ENCODE measurements at regions not wholly inside any gene's neighbourhood (a gene's known extent, or its start where the extent isn't known, plus 50 kb on each side); places are given as distances from the start of the nearest gene placed in this dataset.
"Not testable (repeated sequence)": the region's sequence is repeated elsewhere in the genome, so short reads cannot be mapped to it uniquely, and the experiment has no call there.

DNA sequence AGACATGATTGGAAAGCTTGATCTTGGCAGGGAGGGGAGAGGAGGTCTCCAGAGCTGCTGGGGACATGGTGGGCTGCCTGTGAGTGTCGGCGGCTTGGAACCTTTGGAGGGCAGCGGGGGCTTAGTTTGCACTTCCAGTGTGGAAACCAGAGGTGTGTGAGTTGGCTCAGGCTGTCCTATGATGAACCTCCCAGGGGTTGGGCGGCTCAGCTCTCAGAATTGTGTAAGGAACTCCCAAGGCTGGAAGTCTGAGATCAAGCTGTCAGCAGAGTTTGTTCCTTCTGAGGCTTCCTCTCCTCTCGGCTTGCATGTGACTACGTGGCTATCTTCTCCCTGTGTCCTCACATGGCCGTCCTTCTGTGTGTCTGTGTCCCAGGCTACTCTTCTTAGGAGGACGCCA, 87.9 kb upstream of the B3GAT1 start:
- Histone ChIP-seq H3K9ac (no peak overlapping the region), H3K4me1 (no peaks in the 10 kb centered on the region), H3K27me3 (ENCODE audit: control insufficient read depth, insufficient read depth, low read length) (no peaks in the 10 kb centered on the region), H3K79me2 (no peaks in the 10 kb centered on the region), H3K9me3 (ENCODE audit: control insufficient read depth, low read length) (no peaks in the 10 kb centered on the region), H3K4me3 (ENCODE audit: low read depth, low read length) (no peak overlapping the region), H2AFZ (no peak overlapping the region), H3K36me3 (ENCODE audit: control insufficient read depth, insufficient read depth, low read length) (no peaks in the 10 kb centered on the region), H3K27ac (no peak overlapping the region), H3K4me2 (ENCODE audit: low read length) (no peak overlapping the region)
- TF ChIP-seq, protein P1, sequence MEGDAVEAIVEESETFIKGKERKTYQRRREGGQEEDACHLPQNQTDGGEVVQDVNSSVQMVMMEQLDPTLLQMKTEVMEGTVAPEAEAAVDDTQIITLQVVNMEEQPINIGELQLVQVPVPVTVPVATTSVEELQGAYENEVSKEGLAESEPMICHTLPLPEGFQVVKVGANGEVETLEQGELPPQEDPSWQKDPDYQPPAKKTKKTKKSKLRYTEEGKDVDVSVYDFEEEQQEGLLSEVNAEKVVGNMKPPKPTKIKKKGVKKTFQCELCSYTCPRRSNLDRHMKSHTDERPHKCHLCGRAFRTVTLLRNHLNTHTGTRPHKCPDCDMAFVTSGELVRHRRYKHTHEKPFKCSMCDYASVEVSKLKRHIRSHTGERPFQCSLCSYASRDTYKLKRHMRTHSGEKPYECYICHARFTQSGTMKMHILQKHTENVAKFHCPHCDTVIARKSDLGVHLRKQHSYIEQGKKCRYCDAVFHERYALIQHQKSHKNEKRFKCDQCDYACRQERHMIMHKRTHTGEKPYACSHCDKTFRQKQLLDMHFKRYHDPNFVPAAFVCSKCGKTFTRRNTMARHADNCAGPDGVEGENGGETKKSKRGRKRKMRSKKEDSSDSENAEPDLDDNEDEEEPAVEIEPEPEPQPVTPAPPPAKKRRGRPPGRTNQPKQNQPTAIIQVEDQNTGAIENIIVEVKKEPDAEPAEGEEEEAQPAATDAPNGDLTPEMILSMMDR (IDR thresholded peaks at IDR 0.05): no peak

- no peak overlapping the region for H3K9ac ChIP-seq
- no peak overlapping the region for H3K4me2 ChIP-seq (ENCODE audit: low read length)
- no peaks in the 10 kb centered on the region for H3K9me3 ChIP-seq (ENCODE audit: control insufficient read depth, low read length)
- no peaks in the 10 kb centered on the region for H3K36me3 ChIP-seq (ENCODE audit: control insufficient read depth, insufficient read depth, low read length)
- H3K4me1 ChIP-seq: no peaks in the 10 kb centered on the region
- no peaks in the 10 kb centered on the region for H3K27me3 ChIP-seq (ENCODE audit: control insufficient read depth, insufficient read depth, low read length)
- no peak overlapping the region for H3K27ac ChIP-seq
- no peak overlapping the region for H2AFZ ChIP-seq
- H3K4me3 ChIP-seq (ENCODE audit: low read depth, low read length): no peak overlapping the region
- TF ChIP-seq, protein P1 (IDR thresholded peaks at IDR 0.05): no peak
- H3K79me2 ChIP-seq: no peaks in the 10 kb centered on the region
These were observed 86.5 kb upstream of the B3GAT1 start for GRCh38 chr11:134498326-134499139.

- TF ChIP-seq, protein P1 (IDR thresholded peaks at IDR 0.05): no peak
- Histone ChIP-seq H3K4me1 (no peaks in the 10 kb centered on the region), H2AFZ (no peak overlapping the region), H3K4me2 (ENCODE audit: low read length) (no peak overlapping the region), H3K4me3 (ENCODE audit: low read depth, low read length) (no peak overlapping the region), H3K27ac (no peak overlapping the region), H3K79me2 (no peaks in the 10 kb centered on the region), H3K36me3 (ENCODE audit: control insufficient read depth, insufficient read depth, low read length) (no peaks in the 10 kb centered on the region), H3K9me3 (ENCODE audit: control insufficient read depth, low read length) (no peaks in the 10 kb centered on the region), H3K27me3 (ENCODE audit: control insufficient read depth, insufficient read depth, low read length) (no peaks in the 10 kb centered on the region), H3K9ac (no peak overlapping the region)
These were observed 85.5 kb upstream of the B3GAT1 start for GRCh38 chr11:134497586-134497985.

GRCh38 chr11:134496058-134496457, 84.0 kb upstream of the B3GAT1 start:
- not testable (repeated sequence) for H3K9me3 ChIP-seq (ENCODE audit: control insufficient read depth, low read length); H3K79me2 ChIP-seq; H3K4me2 ChIP-seq (ENCODE audit: low read length); H2AFZ ChIP-seq; H3K27me3 ChIP-seq (ENCODE audit: control insufficient read depth, insufficient read depth, low read length); H3K4me1 ChIP-seq; H3K27ac ChIP-seq; H3K9ac ChIP-seq; H3K36me3 ChIP-seq (ENCODE audit: control insufficient read depth, insufficient read depth, low read length); H3K4me3 ChIP-seq (ENCODE audit: low read depth, low read length)

GRCh38 chr11:134494395-134494794, 82.4 kb upstream of the B3GAT1 start:
- not testable (repeated sequence) for H3K79me2 ChIP-seq; H3K27me3 ChIP-seq (ENCODE audit: control insufficient read depth, insufficient read depth, low read length); H3K36me3 ChIP-seq (ENCODE audit: control insufficient read depth, insufficient read depth, low read length); H3K4me1 ChIP-seq; H3K9me3 ChIP-seq (ENCODE audit: control insufficient read depth, low read length); H3K4me3 ChIP-seq (ENCODE audit: low read depth, low read length); H2AFZ ChIP-seq; H3K4me2 ChIP-seq (ENCODE audit: low read length); H3K27ac ChIP-seq; H3K9ac ChIP-seq

- not testable (repeated sequence) for H3K27ac ChIP-seq; H3K9me3 ChIP-seq (ENCODE audit: control insufficient read depth, low read length); H2AFZ ChIP-seq; H3K27me3 ChIP-seq (ENCODE audit: control insufficient read depth, insufficient read depth, low read length); H3K79me2 ChIP-seq; H3K4me2 ChIP-seq (ENCODE audit: low read length); H3K4me1 ChIP-seq; H3K36me3 ChIP-seq (ENCODE audit: control insufficient read depth, insufficient read depth, low read length); H3K4me3 ChIP-seq (ENCODE audit: low read depth, low read length); H3K9ac ChIP-seq
These were observed 80.4 kb upstream of the B3GAT1 start for GRCh38 chr11:134492411-134492810.

All from parathyroid adenoma (tissue), 2 donors.